Body of pancreas (tissue), 4 donors: ENCODE measurements at regions not wholly inside any gene's neighbourhood (a gene's known extent, or its start where the extent isn't known, plus 50 kb on each side); places are given as distances from the start of the nearest gene placed in this dataset.

Source experiments
- ATAC-seq: fragments of 150-250 bp; one replicate; pipeline ENCODE4 v1.9.1; 2016
- DNase-seq, 4 donors: peaks; one replicate each; pipeline ENCODE4 v3.0.0-alpha.2; 2019
- H3K27ac ChIP-seq, 4 donors: fragments of 200-600 bp; sonication (generic); 1 replicate in 3 of 4; 2 replicates in 1 of 4; pipeline versions ENCODE4 v1.5.1 to v1.6.1; 2016 to 2019; ENCODE audit warnings: mild to moderate bottlenecking in 1 of 4, mixed read lengths in 1 of 4, moderate library complexity in 1 of 4
- H3K27me3 ChIP-seq, 2 donors: fragments of 200-600 bp; sonication (generic); one replicate each; pipeline ENCODE4 v1.6.0; 2016; ENCODE audit warnings: mild to moderate bottlenecking in 1 of 2
- H3K36me3 ChIP-seq, 2 donors: fragments of 200-600 bp; sonication (generic); replicated peaks in 1 of 2; 2 replicates each; pipeline ENCODE4 v1.5.1; 2016; ENCODE audit warnings: low read depth in 2 of 2; ENCODE audit not compliant: insufficient read depth in 1 of 2
- H3K4me1 ChIP-seq: fragments of 200-600 bp; sonication (generic); one replicate; pipeline ENCODE4 v1.6.0; 2016
- H3K4me3 ChIP-seq, 2 donors: fragments of 200-600 bp; sonication (generic); 1 replicate in 1 of 2; 2 replicates in 1 of 2; pipeline ENCODE4 v1.5.1; 2016 to 2019
- H3K9me3 ChIP-seq, 3 donors: fragments of 200-600 bp; sonication (generic); 1 replicate in 2 of 3; 2 replicates in 1 of 3; pipeline ENCODE4 v1.5.1; 2016
- CTCF ChIP-seq, 7 experiments: fragments of 450-650 bp in 4 of 7; fragments of 200-600 bp in 3 of 7; sonication (generic) in 3 of 7; IDR thresholded peaks; one replicate each; pipeline ENCODE4 v1.5.1; 2016 to 2019; ENCODE audit warnings: antibody characterized with exemption in 7 of 7
- POLR2A ChIP-seq, 3 donors: fragments of 450-650 bp; IDR thresholded peaks; one replicate each; pipeline ENCODE4 v1.6.1; 2016; ENCODE audit warnings: antibody characterized with exemption in 3 of 3, mild to moderate bottlenecking in 2 of 3
- WGBS, 2 donors: methylation state at CpG; one replicate each; pipeline ENCODE4 v1.1.5; 2017; 5-methylcytosine and 5-hydroxymethylcytosine counted together
- intact Hi-C: fragments of 100-400 bp; cut with DNase I; formaldehyde crosslinking; loops from one replicate; pipeline ENCODE4 v1.15.1; 2023

DNA sequence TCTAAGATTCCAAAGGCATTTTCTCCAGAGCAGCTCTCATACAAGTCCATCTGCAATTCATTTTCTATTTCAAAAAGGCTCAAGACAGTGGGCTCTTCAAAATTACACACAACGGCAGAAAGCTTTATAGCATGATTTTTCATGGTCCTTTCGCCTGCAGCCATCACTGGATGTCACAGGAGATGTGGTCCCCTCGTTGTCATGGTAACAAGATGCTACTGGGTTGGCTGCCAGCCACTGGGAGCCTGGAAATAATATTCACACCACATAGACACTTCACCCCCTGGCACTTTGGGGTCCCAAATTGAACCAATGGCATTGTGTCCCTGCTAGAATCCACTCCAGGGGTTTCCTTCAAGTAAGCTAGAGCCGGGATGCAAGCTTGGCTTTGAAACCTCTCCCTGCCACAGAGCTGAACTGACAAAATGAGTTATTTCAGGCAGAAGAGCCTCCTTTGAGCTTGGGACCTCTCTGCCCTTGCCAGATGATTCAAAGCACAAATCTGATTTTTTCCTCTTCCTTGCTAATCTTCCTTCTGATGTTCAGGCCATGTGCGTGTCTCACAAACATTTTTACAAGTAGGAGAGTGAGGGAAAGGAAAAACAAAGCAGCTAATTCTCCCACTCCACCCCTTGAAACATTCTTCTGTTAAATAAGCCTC, 512.6 kb upstream of the ADAMTS9 start:
- WGBS, 2 donors, result 78 to 84% methylated on average over 5 of the region's 5 CpGs
- Histone ChIP-seq H3K27me3 (no peaks in the 10 kb centered on the region), H3K9me3 (no peaks in the 10 kb centered on the region), H3K4me3 (no peak overlapping the region), H3K36me3 (no peaks in the 10 kb centered on the region), H3K4me1 (peaks cover 9% of the 10 kb centered on the region), H3K27ac (no peak overlapping the region)
- ATAC-seq (no peak), DNase-seq (no peak)
- no peak for TF ChIP-seq POLR2A (IDR thresholded peaks at IDR 0.05)
- no peak for TF ChIP-seq CTCF (IDR thresholded peaks at IDR 0.05)
- intact Hi-C loops, result no loop called here

DNA sequence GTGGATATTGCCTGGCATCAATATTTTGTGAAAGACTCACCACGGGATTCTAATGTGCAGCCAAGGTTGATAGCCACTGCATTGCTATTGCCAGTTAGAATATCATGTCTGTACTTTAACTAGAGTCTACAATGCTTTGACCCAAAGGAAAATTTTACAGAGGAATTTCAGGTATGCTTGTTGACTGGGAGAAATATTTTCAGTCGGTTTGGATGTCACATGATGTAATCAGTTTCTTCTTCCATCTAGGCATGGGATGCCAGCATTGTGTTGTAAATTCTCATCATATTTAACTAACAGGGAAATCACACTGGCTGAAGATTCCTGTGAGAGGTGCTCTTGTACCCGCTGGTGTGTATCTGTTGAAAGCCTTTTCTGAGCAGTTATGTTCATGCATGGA, 508.9 kb upstream of the ADAMTS9 start:
- peak; percentile 59 for ATAC-seq
- H3K36me3 ChIP-seq, result no peaks in the 10 kb centered on the region
- 30 to 35% methylated on average over 3 of the region's 3 CpGs for WGBS, 2 donors
- intact Hi-C loops, result no loop called here
- DNase-seq, result no peak
- H3K4me3 ChIP-seq, result no peak overlapping the region
- TF ChIP-seq CTCF (IDR thresholded peaks at IDR 0.05), result no peak
- no peak for TF ChIP-seq POLR2A (IDR thresholded peaks at IDR 0.05)
- H3K27me3 ChIP-seq, result no peaks in the 10 kb centered on the region
- no peaks in the 10 kb centered on the region for H3K9me3 ChIP-seq
- H3K27ac ChIP-seq, result no peak overlapping the region
- H3K4me1 ChIP-seq, result peaks cover 9% of the 10 kb centered on the region

- 70 to 73% methylated on average over 8 of the region's 8 CpGs for WGBS, 2 donors
- H3K9me3 ChIP-seq, result no peaks in the 10 kb centered on the region
- DNase-seq, result no peak
- intact Hi-C loops, result no loop called here
- no peak overlapping the region for H3K27ac ChIP-seq
- no peaks in the 10 kb centered on the region for H3K27me3 ChIP-seq
- H3K36me3 ChIP-seq, result no peaks in the 10 kb centered on the region
- no peak overlapping the region for H3K4me3 ChIP-seq
- H3K4me1 ChIP-seq, result peaks cover 9% of the 10 kb centered on the region
- ATAC-seq, result no peak
- TF ChIP-seq POLR2A (IDR thresholded peaks at IDR 0.05), result no peak
- no peak for TF ChIP-seq CTCF (IDR thresholded peaks at IDR 0.05)
Observed at GRCh38 chr3:65195211-65196006, 507.6 kb upstream of the ADAMTS9 start.

DNA sequence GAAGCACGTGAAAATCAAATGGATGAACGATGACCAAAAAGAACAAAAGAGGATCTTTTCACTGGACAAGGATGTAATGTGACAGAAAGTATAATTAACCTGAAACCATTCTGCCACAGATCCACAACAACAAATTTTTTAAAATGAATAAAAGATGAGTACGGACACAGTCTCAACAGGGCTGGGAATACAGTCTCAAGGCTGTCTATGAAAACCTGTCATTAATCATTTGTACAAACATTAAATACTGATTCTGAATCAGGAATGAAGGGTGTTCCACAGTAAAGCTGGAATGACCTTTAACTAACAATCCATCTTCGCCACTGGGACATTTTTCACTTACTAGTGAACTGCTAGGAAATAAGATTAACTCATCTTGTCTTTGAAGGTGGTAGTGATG, 506.9 kb upstream of the ADAMTS9 start:
- 66 to 77% methylated on average over 4 of the region's 4 CpGs for WGBS, 2 donors

More for the DNA sequence above, 506.9 kb upstream of the ADAMTS9 start:
- Histone ChIP-seq H3K36me3 (no peaks in the 10 kb centered on the region), H3K27ac (no peak overlapping the region), H3K9me3 (no peaks in the 10 kb centered on the region), H3K4me3 (no peak overlapping the region), H3K4me1 (peaks cover 9% of the 10 kb centered on the region), H3K27me3 (no peaks in the 10 kb centered on the region)
- ATAC-seq (no peak), DNase-seq (no peak)
- TF ChIP-seq CTCF (IDR thresholded peaks at IDR 0.05), result no peak
- no peak for TF ChIP-seq POLR2A (IDR thresholded peaks at IDR 0.05)
- intact Hi-C loops, result no loop called here
